ENCODE measurements at regions not wholly inside any gene's neighbourhood (a gene's known extent, or its start where the extent isn't known, plus 50 kb on each side); places are given as distances from the start of the nearest gene placed in this dataset.

GRCh38 chr4:34974313-34974680 lies 1270.0 kb downstream of the ARAP2 start:
- H3K18ac ChIP-seq (ENCODE audit: extremely low read depth, low read length): no peak overlapping the region
- H4K20me1 ChIP-seq (replicated peaks in 1 of 2; ENCODE audit: control insufficient read depth in 1 of 2, insufficient read depth in 2 of 2, low read length in 2 of 2): no peaks in the 10 kb centered on the region
- CTCF ChIA-PET (ENCODE audit: partially characterized antibody): no interaction called here
- TF ChIP-seq GABPA (IDR thresholded peaks at IDR 0.05; ENCODE audit: borderline replicate concordance, insufficient read depth, low read length) (no peak), TEAD4 (IDR thresholded peaks at IDR 0.05; ENCODE audit: low read depth, low read length) (no peak), RXRA (IDR thresholded peaks at IDR 0.05; ENCODE audit: insufficient read depth, low read depth, low read length) (no peak), SP4 (IDR thresholded peaks at IDR 0.05; ENCODE audit: low read length) (no peak), GTF2F1 (IDR thresholded peaks at IDR 0.05; ENCODE audit: borderline replicate concordance, low read depth, low read length) (no peak), CHD1 (IDR thresholded peaks at IDR 0.05; ENCODE audit: low read depth, low read length) (no peak), YY1 (IDR thresholded peaks at IDR 0.05; ENCODE audit: low read depth, low read length) (no peak), RAD21 (IDR thresholded peaks at IDR 0.05 in 1 of 2, conservative IDR thresholded peaks at IDR 0.05 in 1 of 2; ENCODE audit: low read depth in 2 of 2, low read length in 2 of 2) (no peak), KDM1A (IDR thresholded peaks at IDR 0.05; ENCODE audit: borderline replicate concordance, low read length) (no peak), HDAC6 (IDR thresholded peaks at IDR 0.05; ENCODE audit: low read depth, low read length) (no peak), BRCA1 (IDR thresholded peaks at IDR 0.05; ENCODE audit: low read depth, low read length) (no peak)
- TF ChIP-seq, protein P1, sequence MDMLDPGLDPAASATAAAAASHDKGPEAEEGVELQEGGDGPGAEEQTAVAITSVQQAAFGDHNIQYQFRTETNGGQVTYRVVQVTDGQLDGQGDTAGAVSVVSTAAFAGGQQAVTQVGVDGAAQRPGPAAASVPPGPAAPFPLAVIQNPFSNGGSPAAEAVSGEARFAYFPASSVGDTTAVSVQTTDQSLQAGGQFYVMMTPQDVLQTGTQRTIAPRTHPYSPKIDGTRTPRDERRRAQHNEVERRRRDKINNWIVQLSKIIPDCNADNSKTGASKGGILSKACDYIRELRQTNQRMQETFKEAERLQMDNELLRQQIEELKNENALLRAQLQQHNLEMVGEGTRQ (IDR thresholded peaks at IDR 0.05; ENCODE audit: low read length): no peak
- TF ChIP-seq, protein P2, sequence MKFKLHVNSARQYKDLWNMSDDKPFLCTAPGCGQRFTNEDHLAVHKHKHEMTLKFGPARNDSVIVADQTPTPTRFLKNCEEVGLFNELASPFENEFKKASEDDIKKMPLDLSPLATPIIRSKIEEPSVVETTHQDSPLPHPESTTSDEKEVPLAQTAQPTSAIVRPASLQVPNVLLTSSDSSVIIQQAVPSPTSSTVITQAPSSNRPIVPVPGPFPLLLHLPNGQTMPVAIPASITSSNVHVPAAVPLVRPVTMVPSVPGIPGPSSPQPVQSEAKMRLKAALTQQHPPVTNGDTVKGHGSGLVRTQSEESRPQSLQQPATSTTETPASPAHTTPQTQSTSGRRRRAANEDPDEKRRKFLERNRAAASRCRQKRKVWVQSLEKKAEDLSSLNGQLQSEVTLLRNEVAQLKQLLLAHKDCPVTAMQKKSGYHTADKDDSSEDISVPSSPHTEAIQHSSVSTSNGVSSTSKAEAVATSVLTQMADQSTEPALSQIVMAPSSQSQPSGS (IDR thresholded peaks at IDR 0.05; ENCODE audit: low read length): no peak

More at GRCh38 chr4:34974313-34974680, 1270.0 kb downstream of the ARAP2 start:
- H3K56ac ChIP-seq (replicated peaks; ENCODE audit: insufficient read length, low read depth, low read length): no peak overlapping the region
- no peak overlapping the region for H3K4me2 ChIP-seq (ENCODE audit: insufficient read depth in 1 of 2, low read depth in 2 of 2, low read length in 2 of 2)
- H3K27me3 ChIP-seq (replicated peaks in 1 of 4; ENCODE audit: control insufficient read depth in 3 of 4, extremely low read depth in 1 of 4, insufficient read depth in 3 of 4, low read length in 3 of 4): no peaks in the 10 kb centered on the region
- H3K23ac ChIP-seq (ENCODE audit: insufficient read length): no peak overlapping the region
- no peak overlapping the region for H4K91ac ChIP-seq (replicated peaks; ENCODE audit: insufficient read length, low read length)
- H2BK120ac ChIP-seq (replicated peaks; ENCODE audit: low read depth, low read length): no peak overlapping the region
- H3K79me2 ChIP-seq (ENCODE audit: control insufficient read depth in 1 of 2, insufficient read depth in 2 of 2, low read length in 2 of 2): no peaks in the 10 kb centered on the region
- H3K4me3 ChIP-seq (ENCODE audit: extremely low read depth in 1 of 4, insufficient read depth in 2 of 4, low read depth in 3 of 4, low read length in 4 of 4): no peak overlapping the region
- POLR2A ChIA-PET (ENCODE audit: partially characterized antibody): no interaction called here
- H3K4ac ChIP-seq (replicated peaks; ENCODE audit: insufficient read length, low read depth, low read length): no peak overlapping the region
- no peak overlapping the region for H2BK5ac ChIP-seq (ENCODE audit: low read depth, low read length)
- no peak overlapping the region for H3K14ac ChIP-seq (ENCODE audit: insufficient read length)
- H2BK12ac ChIP-seq (ENCODE audit: low read depth, low read length): no peak overlapping the region
- no peak overlapping the region for H4K5ac ChIP-seq (ENCODE audit: insufficient read length, low read depth, low read length)
- H3K9me3 ChIP-seq (ENCODE audit: insufficient read depth in 2 of 2, low read depth in 1 of 2, low read length in 1 of 2): no peaks in the 10 kb centered on the region
- H2AK5ac ChIP-seq (ENCODE audit: low read depth, low read length): no peak overlapping the region
- no peak overlapping the region for H2AFZ ChIP-seq (ENCODE audit: low read length)
- H2BK15ac ChIP-seq (ENCODE audit: low read length): no peak overlapping the region
- no peak overlapping the region for H3K9ac ChIP-seq (replicated peaks in 1 of 4; ENCODE audit: extremely low read depth in 1 of 4, low read depth in 3 of 4, low read length in 3 of 4)
- H3K4me1 ChIP-seq (replicated peaks in 1 of 4; ENCODE audit: control insufficient read depth in 3 of 4, insufficient read depth in 4 of 4, low read length in 3 of 4): no peaks in the 10 kb centered on the region
- no peak overlapping the region for H3K27ac ChIP-seq (ENCODE audit: low read depth, low read length)
- H3K36me3 ChIP-seq (ENCODE audit: control insufficient read depth in 2 of 4, insufficient read depth in 4 of 4, low read length in 3 of 4): no peaks in the 10 kb centered on the region
- H2BK20ac ChIP-seq (ENCODE audit: low read length): no peak overlapping the region
- no peak for FAIRE-seq
- no peaks in the 10 kb centered on the region for H3K23me2 ChIP-seq (ENCODE audit: low read depth, low read length)
- no peak for DNase-seq (ENCODE audit: low read depth in 1 of 2, low spot score in 2 of 2)
- H3K79me1 ChIP-seq (ENCODE audit: low read depth, low read length): no peaks in the 10 kb centered on the region
- no peak overlapping the region for H4K8ac ChIP-seq (ENCODE audit: extremely low read depth, insufficient read depth, low read length)
